NCI-H510A (cell line): ENCODE measurements at regions not wholly inside any gene's neighbourhood (a gene's known extent, or its start where the extent isn't known, plus 50 kb on each side); places are given as distances from the start of the nearest gene placed in this dataset.

Source experiments
- DNase-seq: peaks from one replicate; lab custom pipeline; 2025; lab: John Stamatoyannopoulos, UW

- no peak for DNase-seq
Measured at GRCh38 chr2:136373029-136373428, 255.1 kb upstream of the CXCR4 start.

GRCh38 chr2:136363900-136364299 is 246.0 kb upstream of the CXCR4 start:
- no peak for DNase-seq

DNA sequence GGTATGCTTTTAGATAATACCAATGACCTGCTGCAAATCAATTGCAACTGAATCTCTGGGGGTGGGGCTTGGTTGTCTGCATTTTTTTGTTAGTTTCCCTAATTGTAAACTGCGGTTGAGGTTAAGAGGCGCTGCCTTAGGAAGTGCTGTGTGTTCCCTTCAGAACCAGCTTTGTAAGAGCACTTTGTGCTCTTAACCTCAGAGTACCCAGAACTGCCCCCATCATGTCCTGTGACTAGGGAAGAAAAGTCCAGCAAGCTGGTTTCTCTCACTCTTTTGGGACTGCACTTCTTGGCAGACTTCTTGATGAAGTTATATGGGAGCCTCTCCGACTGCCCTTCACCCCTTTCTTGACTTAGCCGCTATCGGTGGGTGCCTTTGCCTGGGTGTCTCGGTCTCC is 245.5 kb upstream of the CXCR4 start:
- DNase-seq = no peak

GRCh38 chr2:136362676-136363390 is 244.9 kb upstream of the CXCR4 start:
- DNase-seq = no peak

DNA sequence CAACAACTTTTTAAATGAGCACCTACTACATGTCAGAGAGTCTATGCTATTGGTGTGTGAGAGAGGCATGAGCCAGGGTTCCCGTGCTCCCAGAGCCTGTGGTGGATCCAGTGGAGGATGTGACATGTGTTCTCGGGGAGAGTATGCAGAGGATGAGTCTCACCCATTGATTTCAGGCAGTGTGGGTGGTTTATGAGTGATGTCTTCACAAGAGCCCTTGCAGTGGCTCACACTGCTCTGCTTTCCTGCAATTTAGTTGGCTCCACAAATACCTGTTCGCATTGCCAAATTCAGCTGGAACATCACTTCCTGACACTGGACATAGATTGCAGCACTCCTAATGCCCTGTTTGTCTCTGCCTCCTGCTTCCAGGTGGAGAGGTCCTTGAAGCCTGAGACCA is 243.6 kb upstream of the CXCR4 start:
- peak; percentile 71 for DNase-seq

GRCh38 chr2:136360790-136361189 is 242.8 kb upstream of the CXCR4 start:
- DNase-seq = no peak

GRCh38 chr2:136359121-136359965 is 241.4 kb upstream of the CXCR4 start:
- no peak for DNase-seq

DNA sequence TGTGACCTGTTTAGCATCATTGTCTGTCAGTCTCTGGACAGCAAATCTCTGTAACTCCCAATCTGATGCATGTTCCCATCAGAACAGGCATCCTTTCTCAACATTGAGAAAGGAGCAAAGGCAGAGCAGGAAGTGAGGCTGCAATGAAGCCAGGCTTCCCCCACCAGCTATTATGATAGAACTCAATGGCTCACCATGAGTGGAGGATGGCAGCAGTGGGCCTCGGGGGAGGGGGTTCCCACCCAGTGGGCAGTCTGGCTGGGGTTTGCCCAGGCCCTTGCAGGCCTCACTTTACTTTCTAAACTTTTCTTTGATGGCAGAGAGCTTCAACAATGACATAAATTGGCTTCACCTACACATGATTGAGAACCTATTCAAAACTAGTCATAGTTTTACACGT is 240.6 kb upstream of the CXCR4 start:
- DNase-seq = no peak

- no peak for DNase-seq
Measured at GRCh38 chr2:136357007-136357380, 239.0 kb upstream of the CXCR4 start.

- no peak for DNase-seq
Measured at GRCh38 chr2:136356125-136357006, 238.4 kb upstream of the CXCR4 start.

GRCh38 chr2:136351684-136352083 is 233.7 kb upstream of the CXCR4 start:
- DNase-seq = no peak

DNA sequence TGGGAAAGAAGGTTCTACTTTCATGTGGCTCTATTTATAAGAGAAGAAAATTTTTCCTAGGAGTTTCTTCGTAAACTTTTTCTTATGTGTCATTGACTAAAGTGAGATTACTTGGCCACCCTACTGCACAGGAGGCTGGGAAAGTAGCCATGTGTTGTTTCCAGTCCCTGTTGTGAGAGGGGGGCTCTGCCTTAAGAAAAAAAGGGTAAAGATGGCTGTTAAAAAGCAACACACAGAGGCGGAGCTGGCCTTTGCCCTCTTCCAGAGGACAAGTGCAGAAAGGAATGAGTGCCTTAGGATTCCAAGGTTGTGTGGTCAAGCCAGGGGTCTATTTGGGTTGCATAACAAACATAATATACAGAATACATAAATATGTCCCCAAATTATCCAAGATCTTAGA is 230.0 kb upstream of the CXCR4 start:
- DNase-seq = no peak

DNA sequence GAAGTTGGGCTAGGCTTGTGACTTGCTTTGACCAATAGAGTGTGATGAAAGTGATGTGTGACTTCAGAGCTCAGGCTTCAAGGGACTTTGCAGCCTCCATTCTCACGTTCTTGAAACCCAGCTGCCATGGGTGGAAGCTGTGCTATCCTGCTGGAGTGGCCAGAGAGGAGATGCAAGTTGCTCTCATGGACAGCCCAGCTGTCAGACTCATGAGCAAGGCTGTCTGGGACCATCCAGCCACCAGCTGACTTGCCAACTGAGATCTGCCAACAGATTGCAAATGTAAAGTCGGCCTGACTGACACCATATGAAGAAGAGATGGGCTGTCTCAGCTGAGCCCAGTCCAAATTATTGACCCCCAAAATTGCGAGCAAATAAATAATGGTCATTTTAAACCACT is 226.4 kb upstream of the CXCR4 start:
- no peak for DNase-seq

GRCh38 chr2:136342138-136342537 is 224.2 kb upstream of the CXCR4 start:
- DNase-seq = no peak

- DNase-seq = no peak
Measured at GRCh38 chr2:136334967-136335366, 217.0 kb upstream of the CXCR4 start.

DNA sequence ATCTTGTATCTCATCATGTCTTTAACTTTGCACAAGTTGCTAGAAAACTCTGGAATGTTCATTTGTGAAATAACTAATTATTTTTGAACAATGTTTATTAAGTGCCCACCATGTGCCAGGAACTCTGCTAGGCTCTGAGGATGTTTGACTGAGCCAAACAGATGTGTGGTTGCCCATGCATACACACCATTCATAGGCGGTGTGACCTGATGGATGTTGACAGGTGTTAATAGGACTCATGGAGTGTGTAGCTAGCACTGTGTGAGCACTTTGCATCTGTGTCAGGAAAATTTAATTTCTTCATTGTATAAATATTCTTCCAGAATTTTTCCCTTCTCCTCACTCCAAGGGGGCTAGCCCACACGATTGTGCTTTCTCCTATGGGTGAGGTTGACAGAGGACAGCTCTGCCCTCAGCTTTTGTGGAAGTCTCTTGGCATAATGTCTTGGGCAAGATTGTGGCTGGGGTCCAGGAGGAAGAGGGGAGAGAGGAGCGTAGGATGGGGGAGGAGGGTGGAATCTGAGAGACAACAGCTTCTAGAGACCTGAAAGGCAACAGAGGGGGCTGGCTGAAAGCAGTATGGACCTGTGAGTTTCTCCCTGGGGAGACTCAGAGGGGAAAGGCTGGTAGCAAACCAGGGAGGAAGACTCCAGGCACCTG is 214.6 kb upstream of the CXCR4 start:
- DNase-seq = no peak

- DNase-seq = no peak
Measured at GRCh38 chr2:136331226-136331625, 213.3 kb upstream of the CXCR4 start.

GRCh38 chr2:136328207-136328795 is 210.4 kb upstream of the CXCR4 start:
- DNase-seq = no peak

DNA sequence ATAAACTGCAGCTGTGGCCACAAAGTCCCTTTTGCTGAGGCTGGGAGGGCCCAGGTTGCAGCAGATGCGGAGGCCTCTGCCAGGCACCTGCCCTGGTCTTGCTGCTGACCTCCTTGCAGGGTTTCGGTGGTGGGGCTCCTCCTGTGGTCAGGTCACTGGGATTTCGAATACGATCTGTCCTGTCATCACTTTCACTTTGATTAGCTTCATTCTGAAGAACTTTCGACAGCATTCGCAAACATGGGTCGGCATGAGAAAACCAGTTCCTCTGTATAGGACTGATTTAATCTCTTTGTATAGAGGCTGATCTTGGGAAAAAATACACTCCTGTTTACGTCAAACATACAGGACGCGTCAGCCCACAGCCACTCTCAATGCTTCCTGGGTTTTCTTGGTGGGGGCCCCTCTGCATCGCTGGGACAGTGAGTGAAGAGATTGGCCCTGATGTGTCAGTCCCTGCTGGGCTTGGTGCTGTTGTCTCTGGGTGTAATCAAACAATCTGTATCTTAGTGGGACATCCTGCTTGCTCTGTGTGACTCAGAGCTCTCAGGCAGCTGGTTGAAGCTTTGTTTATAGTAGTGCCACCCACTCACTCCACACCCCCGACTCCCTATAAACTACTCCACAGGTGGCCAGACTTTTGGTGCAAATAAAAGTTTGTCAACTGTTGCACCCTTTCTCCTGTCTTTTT is 209.4 kb upstream of the CXCR4 start:
- DNase-seq = peak; percentile 24

- no peak for DNase-seq
Measured at GRCh38 chr2:136325844-136326331, 207.9 kb upstream of the CXCR4 start.

DNA sequence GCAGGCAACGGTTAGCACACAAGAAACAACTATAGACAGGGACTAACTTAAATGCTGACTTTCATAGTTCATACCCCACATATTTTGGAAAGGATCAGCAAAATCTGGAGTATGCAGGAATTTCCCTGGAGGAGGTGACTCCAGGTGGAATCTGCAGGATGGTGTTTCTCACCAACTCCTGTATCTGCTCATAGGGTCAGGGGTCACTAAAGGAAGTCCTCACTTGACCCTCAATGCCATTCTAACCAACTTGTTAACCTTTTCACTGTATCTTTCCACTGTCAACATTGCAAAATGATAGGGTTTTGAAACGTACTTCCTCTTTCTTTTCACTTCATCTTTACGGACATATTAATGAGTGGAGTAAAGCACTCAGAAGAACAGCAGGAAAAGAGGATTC is 207.0 kb upstream of the CXCR4 start:
- no peak for DNase-seq
